ENCODE measurements at regions not wholly inside any gene's neighbourhood (a gene's known extent, or its start where the extent isn't known, plus 50 kb on each side); places are given as distances from the start of the nearest gene placed in this dataset.

- TF ChIP-seq, protein P1, sequence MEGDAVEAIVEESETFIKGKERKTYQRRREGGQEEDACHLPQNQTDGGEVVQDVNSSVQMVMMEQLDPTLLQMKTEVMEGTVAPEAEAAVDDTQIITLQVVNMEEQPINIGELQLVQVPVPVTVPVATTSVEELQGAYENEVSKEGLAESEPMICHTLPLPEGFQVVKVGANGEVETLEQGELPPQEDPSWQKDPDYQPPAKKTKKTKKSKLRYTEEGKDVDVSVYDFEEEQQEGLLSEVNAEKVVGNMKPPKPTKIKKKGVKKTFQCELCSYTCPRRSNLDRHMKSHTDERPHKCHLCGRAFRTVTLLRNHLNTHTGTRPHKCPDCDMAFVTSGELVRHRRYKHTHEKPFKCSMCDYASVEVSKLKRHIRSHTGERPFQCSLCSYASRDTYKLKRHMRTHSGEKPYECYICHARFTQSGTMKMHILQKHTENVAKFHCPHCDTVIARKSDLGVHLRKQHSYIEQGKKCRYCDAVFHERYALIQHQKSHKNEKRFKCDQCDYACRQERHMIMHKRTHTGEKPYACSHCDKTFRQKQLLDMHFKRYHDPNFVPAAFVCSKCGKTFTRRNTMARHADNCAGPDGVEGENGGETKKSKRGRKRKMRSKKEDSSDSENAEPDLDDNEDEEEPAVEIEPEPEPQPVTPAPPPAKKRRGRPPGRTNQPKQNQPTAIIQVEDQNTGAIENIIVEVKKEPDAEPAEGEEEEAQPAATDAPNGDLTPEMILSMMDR (conservative IDR thresholded peaks at IDR 0.05; ENCODE audit: low read depth, low read length): no peak
- TF ChIP-seq EZH2 (IDR thresholded peaks at IDR 0.05; ENCODE audit: borderline replicate concordance, low read depth, low read length, poor library complexity, severe bottlenecking): no peak
Measured at GRCh38 chr1:199862047-199862446, 165.5 kb upstream of the NR5A2 start.

All from A673 (cell line).